ENCODE measurements at regions not wholly inside any gene's neighbourhood (a gene's known extent, or its start where the extent isn't known, plus 50 kb on each side); places are given as distances from the start of the nearest gene placed in this dataset.

- TF ChIP-seq USF2 (IDR thresholded peaks at IDR 0.05; ENCODE audit: low read length): no peak
- TF ChIP-seq YY1 (IDR thresholded peaks at IDR 0.05; ENCODE audit: low read depth, low read length): no peak
- TF ChIP-seq TCF12 (IDR thresholded peaks at IDR 0.05; ENCODE audit: low read depth, low read length): no peak
Measured at GRCh38 chr13:48813518-48813917, 159.8 kb downstream of the CYSLTR2 start (continued).
